GM23248 (cell line): ENCODE measurements at regions not wholly inside any gene's neighbourhood (a gene's known extent, or its start where the extent isn't known, plus 50 kb on each side); places are given as distances from the start of the nearest gene placed in this dataset.

Experiments used
- DNase-seq: peaks from one replicate; pipeline ENCODE4 v3.0.0-alpha.2; 2015
- H2AFZ ChIP-seq: fragments of 200-600 bp; sonication (generic); 2 replicates; pipeline ENCODE4 v1.6.1; 2016; ENCODE audit warnings: antibody characterized with exemption
- H3F3A ChIP-seq: fragments of 200-600 bp; sonication (generic); 2 replicates; pipeline ENCODE4 v1.6.1; 2016; ENCODE audit warnings: mild to moderate bottlenecking, antibody characterized with exemption, mixed run types; ENCODE audit not compliant: insufficient read depth
- H3K27ac ChIP-seq: fragments of 200-600 bp; sonication (generic); 2 replicates; pipeline ENCODE4 v1.5.1; 2016; ENCODE audit warnings: mild to moderate bottlenecking
- H3K27me3 ChIP-seq: fragments of 200-600 bp; sonication (generic); replicated peaks from 2 replicates; pipeline ENCODE4 v1.6.1; 2016; ENCODE audit warnings: mild to moderate bottlenecking; ENCODE audit not compliant: insufficient read depth
- H3K36me3 ChIP-seq: fragments of 200-600 bp; sonication (generic); 2 replicates; pipeline ENCODE4 v1.6.1; 2016; ENCODE audit warnings: low read depth, mild to moderate bottlenecking
- H3K4me1 ChIP-seq: fragments of 200-600 bp; sonication (generic); 2 replicates; pipeline ENCODE4 v1.6.1; 2016; ENCODE audit warnings: mild to moderate bottlenecking; ENCODE audit not compliant: insufficient read depth
- H3K4me2 ChIP-seq: fragments of 200-600 bp; sonication (generic); one replicate; pipeline ENCODE4 v1.6.1; 2016; ENCODE audit warnings: mild to moderate bottlenecking; ENCODE audit not compliant: unreplicated experiment
- H3K4me3 ChIP-seq: fragments of 200-600 bp; sonication (generic); 2 replicates; pipeline ENCODE4 v1.5.1; 2016; ENCODE audit warnings: mild to moderate bottlenecking
- H3K79me2 ChIP-seq: fragments of 200-600 bp; sonication (generic); 2 replicates; pipeline ENCODE4 v1.6.1; 2016; ENCODE audit warnings: mild to moderate bottlenecking; ENCODE audit not compliant: insufficient read depth
- H3K9ac ChIP-seq: fragments of 200-600 bp; sonication (generic); 2 replicates; pipeline ENCODE4 v1.6.1; 2016; ENCODE audit warnings: mild to moderate bottlenecking
- H3K9me2 ChIP-seq: fragments of 200-600 bp; sonication (generic); 2 replicates; pipeline ENCODE4 v1.6.1; 2016; ENCODE audit warnings: mixed run types, mild to moderate bottlenecking, moderate library complexity; ENCODE audit not compliant: insufficient read depth
- H3K9me3 ChIP-seq: fragments of 200-600 bp; sonication (generic); one replicate; pipeline ENCODE4 v1.6.1; 2017; ENCODE audit warnings: low read depth
- H4K20me1 ChIP-seq: fragments of 200-600 bp; sonication (generic); 2 replicates; pipeline ENCODE4 v1.6.0; 2016; ENCODE audit not compliant: insufficient read depth
- EZH2 ChIP-seq: fragments of 200-600 bp; sonication (generic); IDR thresholded peaks from 2 replicates; pipeline ENCODE4 v1.6.1; 2018; ENCODE audit warnings: antibody characterized with exemption, mild to moderate bottlenecking; ENCODE audit not compliant: insufficient read depth, poor library complexity, severe bottlenecking
- EZH2phosphoT487 ChIP-seq: fragments of 200-600 bp; sonication (generic); IDR thresholded peaks from 2 replicates; pipeline ENCODE4 v1.6.1; 2018; ENCODE audit warnings: antibody characterized with exemption, moderate library complexity, mild to moderate bottlenecking, low read depth; ENCODE audit not compliant: insufficient read depth
- WGBS, 2 experiments: methylation state at CpG; one replicate each; pipeline ENCODE4 v1.1.6; 2015 to 2017; ENCODE audit warnings: low lambda C conversion rate in 2 of 2, low coverage in 1 of 2; ENCODE audit errors: missing lambda C conversion rate in 2 of 2; 5-methylcytosine and 5-hydroxymethylcytosine counted together
- in situ Hi-C: fragments of 300-500 bp; cut with MboI; formaldehyde crosslinking; loops from 2 replicates; pipeline ENCODE4 v1.15.0; 2020

DNA sequence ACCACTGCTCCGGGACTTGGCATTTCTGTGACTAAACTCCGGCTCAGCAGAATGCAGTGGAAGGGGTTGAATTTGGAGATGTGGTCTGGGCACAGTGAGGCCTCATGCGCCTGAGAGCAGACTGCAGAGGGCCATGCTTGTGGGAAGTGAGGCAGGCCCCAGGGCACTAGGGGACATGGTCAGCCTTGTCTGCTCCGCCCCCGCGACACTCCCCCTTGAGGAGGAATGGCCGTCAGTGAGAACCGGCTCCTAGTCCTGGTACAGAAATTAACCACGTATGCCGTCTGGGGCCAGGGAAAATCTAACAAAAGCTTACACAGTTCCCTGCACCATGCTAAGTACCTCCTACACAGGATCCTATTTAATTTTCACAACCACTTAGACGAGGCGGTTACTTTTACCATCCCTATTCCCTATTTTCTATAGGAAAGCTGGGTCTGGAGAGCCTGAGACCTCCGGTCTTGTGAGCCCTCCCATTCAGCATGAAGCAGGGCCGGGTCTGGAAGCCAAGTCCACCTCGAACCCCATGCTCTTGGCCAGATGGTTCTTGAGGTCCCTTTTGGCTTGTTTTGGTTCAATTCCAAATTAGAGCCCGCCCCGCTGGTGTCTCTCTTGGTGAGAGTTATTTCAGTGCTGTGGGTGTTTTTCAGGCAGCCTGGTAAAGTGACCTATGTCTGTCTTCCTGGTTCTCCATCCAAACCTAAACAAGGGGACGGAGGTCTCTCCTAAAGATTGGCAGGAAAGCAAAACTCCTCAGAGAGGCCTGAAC is 87.7 kb upstream of the PITRM1 start:
- Histone ChIP-seq H3K27me3 (peaks cover 4% of the 10 kb centered on the region; the same call in 1 of the 2 replicates), H3K4me2 (no peak overlapping the region), H3K4me3 (no peak overlapping the region), H3F3A (no peaks in the 10 kb centered on the region), H3K79me2 (no peaks in the 10 kb centered on the region), H3K4me1 (no peaks in the 10 kb centered on the region), H2AFZ (no peak overlapping the region), H3K27ac (no peak overlapping the region), H3K9me2 (no peaks in the 10 kb centered on the region), H4K20me1 (no peaks in the 10 kb centered on the region), H3K36me3 (no peaks in the 10 kb centered on the region), H3K9ac (no peak overlapping the region), H3K9me3 (no peaks in the 10 kb centered on the region)
- in situ Hi-C loops, result no loop called here
- TF ChIP-seq EZH2phosphoT487, result no peak
- TF ChIP-seq EZH2, result no peak
- WGBS, 2 experiments, result 90% methylated on average over 18 of the region's 18 CpGs
- no peak for DNase-seq

DNA sequence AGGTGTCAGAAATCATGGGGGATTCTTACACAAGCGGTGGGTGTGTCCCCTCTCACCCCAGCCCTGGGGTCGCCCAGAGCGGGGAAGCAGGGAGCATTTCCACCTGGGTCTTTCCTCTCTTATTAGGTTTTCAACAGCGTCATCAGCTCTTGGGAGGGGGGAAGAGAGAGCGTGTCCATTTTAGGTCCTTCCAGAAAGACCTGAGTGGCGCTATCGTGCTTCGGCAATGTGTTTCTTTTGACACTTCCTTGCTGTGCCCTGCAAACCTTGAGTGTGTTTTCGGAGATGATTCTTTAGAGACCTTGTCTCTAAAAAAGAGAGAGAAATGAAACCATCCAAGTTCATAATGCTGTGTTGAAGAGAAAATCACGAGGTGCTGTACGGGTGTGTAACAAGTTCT is 86.9 kb upstream of the PITRM1 start:
- no peak for DNase-seq
- no peaks in the 10 kb centered on the region for H3K9me2 ChIP-seq
- in situ Hi-C loops, result no loop called here
- H3K27ac ChIP-seq, result no peak overlapping the region
- TF ChIP-seq EZH2phosphoT487 (no peak), EZH2 (no peak)
- no peaks in the 10 kb centered on the region for H3K36me3 ChIP-seq
- H3K4me1 ChIP-seq, result no peaks in the 10 kb centered on the region
- peaks cover 4% of the 10 kb centered on the region; the same call in 1 of the 2 replicates for H3K27me3 ChIP-seq
- no peaks in the 10 kb centered on the region for H3K9me3 ChIP-seq
- no peak overlapping the region for H3K4me2 ChIP-seq
- 91 to 94% methylated on average over 11 of the region's 11 CpGs for WGBS, 2 experiments
- H2AFZ ChIP-seq, result no peak overlapping the region
- H4K20me1 ChIP-seq, result no peaks in the 10 kb centered on the region
- no peaks in the 10 kb centered on the region for H3F3A ChIP-seq
- no peaks in the 10 kb centered on the region for H3K79me2 ChIP-seq
- no peak overlapping the region for H3K4me3 ChIP-seq
- no peak overlapping the region for H3K9ac ChIP-seq

DNA sequence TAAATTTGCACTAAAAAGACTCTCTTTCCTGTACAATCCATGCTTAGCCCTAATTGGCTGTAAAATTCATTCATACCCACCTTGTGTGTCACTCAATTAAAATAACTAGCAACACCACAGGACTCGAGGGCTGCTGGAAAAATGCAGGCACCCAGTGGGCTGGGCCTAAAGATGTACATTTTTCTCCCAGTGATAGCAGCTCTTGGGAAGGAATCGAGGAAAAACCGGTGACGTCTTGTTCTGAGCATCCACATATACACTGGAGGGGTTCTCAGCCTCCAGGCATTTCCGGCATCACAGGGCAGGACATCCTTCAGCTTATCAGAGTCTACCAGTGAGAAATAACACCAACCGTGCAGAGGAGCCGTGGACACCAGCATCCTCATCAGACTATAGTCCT is 85.8 kb upstream of the PITRM1 start:
- Histone ChIP-seq H3K9ac (no peak overlapping the region), H3K36me3 (no peaks in the 10 kb centered on the region), H3K4me1 (no peaks in the 10 kb centered on the region), H3K9me3 (no peaks in the 10 kb centered on the region), H3K27ac (no peak overlapping the region), H3K79me2 (no peaks in the 10 kb centered on the region), H4K20me1 (no peaks in the 10 kb centered on the region), H2AFZ (no peak overlapping the region), H3K27me3 (peaks cover 5% of the 10 kb centered on the region; the same call in 1 of the 2 replicates), H3K9me2 (no peaks in the 10 kb centered on the region), H3K4me2 (no peak overlapping the region), H3F3A (no peaks in the 10 kb centered on the region), H3K4me3 (no peak overlapping the region)
- in situ Hi-C loops, result no loop called here
- WGBS, 2 experiments, result 88 to 91% methylated on average over 7 of the region's 7 CpGs
- TF ChIP-seq EZH2phosphoT487 (no peak), EZH2 (no peak)
- DNase-seq, result no peak

DNA sequence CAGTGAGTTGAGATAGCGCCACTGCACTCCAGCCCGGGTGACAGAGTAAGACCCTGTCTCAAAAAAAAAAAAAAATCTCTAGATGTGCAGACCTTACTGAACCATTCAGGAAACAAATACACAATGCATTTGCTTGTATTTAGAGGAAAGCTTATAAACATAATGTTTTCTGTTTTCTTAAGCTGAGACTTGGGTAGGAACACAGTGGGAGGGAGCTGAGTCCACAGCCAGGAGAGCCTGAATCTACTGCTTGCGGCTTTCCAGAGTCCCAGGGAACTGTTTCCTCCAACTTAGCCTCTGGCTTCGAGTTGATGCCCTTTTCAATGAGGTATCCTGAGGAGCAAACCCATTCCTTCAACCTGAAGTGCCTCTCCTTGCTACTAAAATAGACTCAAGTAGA is 83.0 kb upstream of the PITRM1 start:
- DNase-seq, result no peak
- Histone ChIP-seq H3K27ac (no peak overlapping the region), H3K9me3 (no peaks in the 10 kb centered on the region), H3F3A (no peaks in the 10 kb centered on the region), H3K27me3 (peaks cover 11% of the 10 kb centered on the region; the same call in 1 of the 2 replicates), H3K36me3 (no peaks in the 10 kb centered on the region), H3K4me3 (no peak overlapping the region), H3K4me2 (no peak overlapping the region), H4K20me1 (no peaks in the 10 kb centered on the region), H3K4me1 (no peaks in the 10 kb centered on the region), H3K9ac (no peak overlapping the region), H2AFZ (no peak overlapping the region), H3K9me2 (no peaks in the 10 kb centered on the region), H3K79me2 (no peaks in the 10 kb centered on the region)
- WGBS, 2 experiments, result 56 to 60% methylated on average over 4 of the region's 4 CpGs
- in situ Hi-C loops, result no loop called here
- TF ChIP-seq EZH2phosphoT487 (no peak), EZH2 (no peak)
